ENCODE measurements at regions not wholly inside any gene's neighbourhood (a gene's known extent, or its start where the extent isn't known, plus 50 kb on each side); places are given as distances from the start of the nearest gene placed in this dataset.

- no peak for DNase-seq (ENCODE audit: low read depth in 2 of 2)
Measured at GRCh38 chr4:74682567-74683359, 111.6 kb downstream of the BTC start.

GRCh38 chr4:74692972-74693371 is 101.4 kb downstream of the BTC start:
- no peak for DNase-seq (ENCODE audit: low read depth in 2 of 2)

Measured in activated CD8-positive, alpha-beta memory T cell treated with anti-CD3 and anti-CD28 coated beads for 4 hours (primary cell).